Neuronal stem cell (in vitro differentiated cells): ENCODE measurements at regions not wholly inside any gene's neighbourhood (a gene's known extent, or its start where the extent isn't known, plus 50 kb on each side); places are given as distances from the start of the nearest gene placed in this dataset.

Experiments used
- DNase-seq: peaks from one replicate; pipeline ENCODE4 v3.0.0-alpha.2; 2013; ENCODE audit warnings: low spot score
- H2AFZ ChIP-seq: one replicate; pipeline ENCODE4 v1.6.1; 2013; ENCODE audit warnings: mild to moderate bottlenecking, low read length, inconsistent platforms
- H2AK5ac ChIP-seq: 2 replicates; pipeline ENCODE4 v1.6.1; 2013; ENCODE audit warnings: low read depth, mild to moderate bottlenecking, inconsistent platforms, low read length, moderate library complexity, mixed read lengths
- H2BK120ac ChIP-seq: 2 replicates; pipeline ENCODE4 v1.6.1; 2013; ENCODE audit warnings: low read depth, mild to moderate bottlenecking, inconsistent platforms, low read length, moderate library complexity, mixed read lengths
- H2BK12ac ChIP-seq: one replicate; pipeline ENCODE4 v1.6.1; 2013; ENCODE audit warnings: low read length, inconsistent platforms
- H2BK15ac ChIP-seq: 2 replicates; pipeline ENCODE4 v1.6.1; 2013; ENCODE audit warnings: mild to moderate bottlenecking, low read length, inconsistent platforms, mixed read lengths
- H2BK5ac ChIP-seq: one replicate; pipeline ENCODE4 v1.6.1; 2013; ENCODE audit warnings: inconsistent platforms, mild to moderate bottlenecking, low read length, moderate library complexity
- H3K14ac ChIP-seq: one replicate; pipeline ENCODE4 v1.6.1; 2013; ENCODE audit warnings: low read length, inconsistent platforms
- H3K18ac ChIP-seq: 2 replicates; pipeline ENCODE4 v1.6.1; 2013; ENCODE audit warnings: low read length, inconsistent platforms
- H3K23ac ChIP-seq: 2 replicates; pipeline ENCODE4 v1.6.1; 2013; ENCODE audit warnings: low read depth, mild to moderate bottlenecking, mixed read lengths, low read length, inconsistent platforms; ENCODE audit not compliant: poor library complexity
- H3K27ac ChIP-seq: replicated peaks from 3 replicates; pipeline ENCODE4 v1.5.1; 2013; ENCODE audit warnings: low read length, inconsistent platforms
- H3K27me3 ChIP-seq, 3 experiments: 2 replicates each; pipeline ENCODE4 v1.6.1; 2013; ENCODE audit warnings: low read length in 3 of 3, mild to moderate bottlenecking in 2 of 3, inconsistent platforms in 1 of 3, low read depth in 1 of 3, mixed read lengths in 1 of 3, moderate library complexity in 1 of 3; ENCODE audit not compliant: control insufficient read depth in 3 of 3, insufficient read depth in 3 of 3
- H3K36me3 ChIP-seq, 2 donors: replicated peaks in 1 of 2; 2 replicates each; pipeline ENCODE4 v1.6.1; 2013; ENCODE audit warnings: low read length in 2 of 2; ENCODE audit not compliant: control insufficient read depth in 2 of 2, insufficient read depth in 2 of 2
- H3K4ac ChIP-seq: 2 replicates; pipeline ENCODE4 v1.6.1; 2013; ENCODE audit warnings: inconsistent platforms, mild to moderate bottlenecking, low read length, moderate library complexity
- H3K4me1 ChIP-seq, 2 donors: 1 replicate in 1 of 2; 2 replicates in 1 of 2; pipeline ENCODE4 v1.6.1; 2013; ENCODE audit warnings: low read length in 2 of 2, low read depth in 1 of 2; ENCODE audit not compliant: control insufficient read depth in 2 of 2, insufficient read depth in 1 of 2
- H3K4me2 ChIP-seq: one replicate; pipeline ENCODE4 v1.6.1; 2013; ENCODE audit warnings: mild to moderate bottlenecking, low read length, inconsistent platforms; ENCODE audit not compliant: insufficient read depth, poor library complexity, severe bottlenecking
- H3K4me3 ChIP-seq, 2 donors: 2 replicates each; pipeline ENCODE4 v1.5.1; 2013; ENCODE audit warnings: low read length in 2 of 2, mild to moderate bottlenecking in 2 of 2, inconsistent platforms in 1 of 2, moderate library complexity in 1 of 2
- H3K79me1 ChIP-seq: one replicate; pipeline ENCODE4 v1.6.1; 2013; ENCODE audit warnings: low read depth, mild to moderate bottlenecking, inconsistent platforms, low read length, moderate library complexity
- H3K9ac ChIP-seq: one replicate; pipeline ENCODE4 v1.6.1; 2013; ENCODE audit warnings: mild to moderate bottlenecking, low read depth, low read length, inconsistent platforms; ENCODE audit not compliant: poor library complexity
- H3K9me3 ChIP-seq, 2 donors: replicated peaks in 1 of 2; 2 replicates each; pipeline versions ENCODE3 to v1.6.1; 2013; ENCODE audit warnings: low read length in 2 of 2, mild to moderate bottlenecking in 2 of 2, inconsistent platforms in 1 of 2, low read depth in 1 of 2, mixed read lengths in 1 of 2, moderate library complexity in 1 of 2; ENCODE audit not compliant: control insufficient read depth in 2 of 2, insufficient read depth in 1 of 2
- H4K8ac ChIP-seq: one replicate; pipeline ENCODE4 v1.6.1; 2013; ENCODE audit warnings: low read depth, mild to moderate bottlenecking, inconsistent platforms, low read length, moderate library complexity
- H4K91ac ChIP-seq: one replicate; pipeline ENCODE4 v1.6.1; 2013; ENCODE audit warnings: low read length, low read depth, mild to moderate bottlenecking, inconsistent platforms; ENCODE audit not compliant: poor library complexity
- WGBS, 2 donors: extraction: QIAGEN DNeasy Blood & Tissue Kit; methylation state at CpG; one replicate each; pipeline ENCODE4 v1.1.7; 2013; ENCODE audit warnings: missing lambda C conversion rate in 2 of 2, mixed read lengths in 1 of 2; ENCODE audit not compliant: insufficient read length in 2 of 2, insufficient replicate concordance in 1 of 2; ENCODE audit errors: extremely low coverage in 2 of 2; 5-methylcytosine and 5-hydroxymethylcytosine counted together

- Histone ChIP-seq H3K79me1 (no peaks in the 10 kb centered on the region), H2BK120ac (no peak overlapping the region), H3K27me3 (no peaks in the 10 kb centered on the region), H4K8ac (no peak overlapping the region), H3K14ac (no peak overlapping the region), H2BK5ac (no peak overlapping the region), H3K4me2 (no peak overlapping the region), H2BK12ac (no peak overlapping the region), H2AK5ac (no peak overlapping the region), H3K18ac (no peak overlapping the region), H3K27ac (no peak overlapping the region), H3K4ac (no peak overlapping the region), H4K91ac (no peak overlapping the region), H3K23ac (no peak overlapping the region), H3K4me1 (no peaks in the 10 kb centered on the region), H2BK15ac (no peak overlapping the region), H3K9ac (no peak overlapping the region), H3K36me3 (no peaks in the 10 kb centered on the region), H3K4me3 (no peak overlapping the region), H3K9me3 (no peaks in the 10 kb centered on the region), H2AFZ (no peak overlapping the region)
- DNase-seq, result no peak
Observed at GRCh38 chr6:120816794-120817193, 517.5 kb downstream of the TBC1D32 start.

GRCh38 chr6:120805276-120805675 lies 529.0 kb downstream of the TBC1D32 start:
- no peak overlapping the region for H2AFZ ChIP-seq
- no peak overlapping the region for H3K9ac ChIP-seq
- H3K4ac ChIP-seq, result no peak overlapping the region
- H4K91ac ChIP-seq, result no peak overlapping the region
- H4K8ac ChIP-seq, result no peak overlapping the region
- H3K27ac ChIP-seq, result no peak overlapping the region
- H2BK120ac ChIP-seq, result no peak overlapping the region
- H3K4me2 ChIP-seq, result no peak overlapping the region
- H3K23ac ChIP-seq, result no peak overlapping the region
- no peaks in the 10 kb centered on the region for H3K9me3 ChIP-seq
- H3K4me1 ChIP-seq, result no peaks in the 10 kb centered on the region
- no peak overlapping the region for H3K14ac ChIP-seq
- H3K79me1 ChIP-seq, result no peaks in the 10 kb centered on the region
- H2BK12ac ChIP-seq, result no peak overlapping the region
- H3K4me3 ChIP-seq, result no peak overlapping the region
- no peaks in the 10 kb centered on the region for H3K36me3 ChIP-seq
- WGBS, 2 donors, result no CpG with 5 or more reads among the region's 3 CpGs
- no peak overlapping the region for H2AK5ac ChIP-seq
- H2BK15ac ChIP-seq, result no peak overlapping the region
- DNase-seq, result no peak
- no peak overlapping the region for H3K18ac ChIP-seq
- no peak overlapping the region for H2BK5ac ChIP-seq
- no peaks in the 10 kb centered on the region for H3K27me3 ChIP-seq

- Histone ChIP-seq H2BK12ac (no peak overlapping the region), H3K79me1 (no peaks in the 10 kb centered on the region), H3K36me3 (no peaks in the 10 kb centered on the region), H3K4ac (no peak overlapping the region), H4K8ac (no peak overlapping the region), H3K4me1 (no peaks in the 10 kb centered on the region), H2AFZ (no peak overlapping the region), H2BK15ac (no peak overlapping the region), H3K9ac (no peak overlapping the region), H2BK5ac (no peak overlapping the region), H3K14ac (no peak overlapping the region), H3K23ac (no peak overlapping the region), H3K4me2 (no peak overlapping the region), H3K9me3 (no peaks in the 10 kb centered on the region), H3K27me3 (no peaks in the 10 kb centered on the region), H2BK120ac (no peak overlapping the region), H2AK5ac (no peak overlapping the region), H3K18ac (no peak overlapping the region), H4K91ac (no peak overlapping the region), H3K27ac (no peak overlapping the region), H3K4me3 (no peak overlapping the region)
- WGBS, 2 donors, result no CpG with 5 or more reads among the region's 2 CpGs
- DNase-seq, result no peak
Observed at GRCh38 chr6:120804612-120805011, 529.7 kb downstream of the TBC1D32 start.

- no peak overlapping the region for H2BK120ac ChIP-seq
- peak overlapping the region; percentile 69 for H3K18ac ChIP-seq
- no peak overlapping the region for H3K4me2 ChIP-seq
- no peak overlapping the region for H3K4me3 ChIP-seq
- no peak overlapping the region for H2AFZ ChIP-seq
- no peak overlapping the region for H2AK5ac ChIP-seq
- H3K4ac ChIP-seq, result no peak overlapping the region
- H3K9me3 ChIP-seq, result no peaks in the 10 kb centered on the region
- no peaks in the 10 kb centered on the region for H3K4me1 ChIP-seq
- H2BK5ac ChIP-seq, result no peak overlapping the region
- no peak overlapping the region for H3K9ac ChIP-seq
- no peak overlapping the region for H2BK15ac ChIP-seq
- no peaks in the 10 kb centered on the region for H3K36me3 ChIP-seq
- peak overlapping the region; percentile 4 for H3K23ac ChIP-seq
- no CpG with 5 or more reads among the region's 10 CpGs for WGBS, 2 donors
- peak overlapping the region; percentile 10 for H3K14ac ChIP-seq
- no peak overlapping the region for H3K27ac ChIP-seq
- no peak overlapping the region for H2BK12ac ChIP-seq
- no peak for DNase-seq
- H4K91ac ChIP-seq, result no peak overlapping the region
- H4K8ac ChIP-seq, result no peak overlapping the region
- no peaks in the 10 kb centered on the region for H3K27me3 ChIP-seq
- no peaks in the 10 kb centered on the region for H3K79me1 ChIP-seq
Observed at GRCh38 chr6:120786682-120787081, 547.6 kb downstream of the TBC1D32 start.
